Liver (tissue), 8 donors: ENCODE measurements at regions not wholly inside any gene's neighbourhood (a gene's known extent, or its start where the extent isn't known, plus 50 kb on each side); places are given as distances from the start of the nearest gene placed in this dataset.

ENCODE experiments used
- DNase-seq: peaks from one replicate; pipeline ENCODE4 v3.0.0-alpha.2; 2017; ENCODE audit warnings: low spot score
- H3K27ac ChIP-seq, 2 donors: one replicate each; pipeline ENCODE4 v1.7.0; 2013; ENCODE audit warnings: inconsistent platforms in 2 of 2, low read length in 2 of 2, control low read depth in 1 of 2, low read depth in 1 of 2, mild to moderate bottlenecking in 1 of 2
- H3K27me3 ChIP-seq, 4 donors: one replicate each; pipeline versions ENCODE4 v1.6.1 to v1.7.0; 2013; ENCODE audit warnings: low read length in 3 of 4, inconsistent platforms in 1 of 4, mild to moderate bottlenecking in 1 of 4, moderate library complexity in 1 of 4; ENCODE audit not compliant: control insufficient read depth in 4 of 4, insufficient read depth in 4 of 4
- H3K36me3 ChIP-seq, 4 donors: one replicate each; pipeline versions ENCODE4 v1.6.1 to v1.7.0; 2013; ENCODE audit warnings: low read length in 3 of 4, mild to moderate bottlenecking in 3 of 4, low read depth in 1 of 4, moderate library complexity in 1 of 4; ENCODE audit not compliant: control insufficient read depth in 4 of 4, insufficient read depth in 3 of 4
- H3K4me1 ChIP-seq, 4 donors: one replicate each; pipeline versions ENCODE4 v1.6.1 to v1.7.0; 2013; ENCODE audit warnings: low read length in 3 of 4, mild to moderate bottlenecking in 3 of 4, moderate library complexity in 1 of 4; ENCODE audit not compliant: control insufficient read depth in 4 of 4, insufficient read depth in 4 of 4
- H3K4me3 ChIP-seq, 3 donors: one replicate each; pipeline versions ENCODE4 v1.6.1 to v1.7.0; 2013; ENCODE audit warnings: low read length in 3 of 3, control low read depth in 1 of 3, low read depth in 1 of 3, mild to moderate bottlenecking in 1 of 3
- H3K9ac ChIP-seq, 2 donors: one replicate each; pipeline ENCODE4 v1.7.0; 2013; ENCODE audit warnings: low read length in 2 of 2, mild to moderate bottlenecking in 2 of 2, moderate library complexity in 2 of 2, control low read depth in 1 of 2, low read depth in 1 of 2
- H3K9me3 ChIP-seq, 4 donors: one replicate each; pipeline versions ENCODE4 v1.6.1 to v1.7.0; 2013; ENCODE audit warnings: low read length in 3 of 4; ENCODE audit not compliant: control insufficient read depth in 4 of 4
- EGR1 ChIP-seq, 2 donors: IDR thresholded peaks; 2 replicates each; pipeline ENCODE4 v1.6.1; 2016 to 2018; ENCODE audit warnings: antibody characterized with exemption in 2 of 2, low read depth in 2 of 2
- FOXA1 ChIP-seq: IDR thresholded peaks from 2 replicates; pipeline ENCODE4 v1.6.1; 2016; ENCODE audit warnings: antibody characterized with exemption
- FOXA2 ChIP-seq: IDR thresholded peaks from 2 replicates; pipeline ENCODE4 v1.6.1; 2016; ENCODE audit warnings: antibody characterized with exemption
- GABPA ChIP-seq, 2 donors: IDR thresholded peaks in 1 of 2; conservative IDR thresholded peaks in 1 of 2; 2 replicates each; pipeline ENCODE4 v1.6.1; 2016; ENCODE audit warnings: antibody characterized with exemption in 2 of 2, mild to moderate bottlenecking in 1 of 2, moderate library complexity in 1 of 2
- HNF4A ChIP-seq, 2 donors: conservative IDR thresholded peaks; 2 replicates each; pipeline ENCODE4 v1.6.1; 2016; ENCODE audit warnings: antibody characterized with exemption in 2 of 2, mild to moderate bottlenecking in 2 of 2
- HNF4G ChIP-seq: IDR thresholded peaks from 2 replicates; pipeline ENCODE4 v1.6.1; 2016; ENCODE audit warnings: antibody characterized with exemption
- JUND ChIP-seq, 2 donors: IDR thresholded peaks; 2 replicates each; pipeline ENCODE4 v1.6.1; 2016; ENCODE audit warnings: antibody characterized with exemption in 2 of 2
- NR2F2 ChIP-seq: IDR thresholded peaks from 2 replicates; pipeline ENCODE4 v1.6.1; 2016; ENCODE audit warnings: antibody characterized with exemption
- RAD21 ChIP-seq, 2 donors: IDR thresholded peaks; 2 replicates each; pipeline ENCODE4 v1.6.1; 2016; ENCODE audit warnings: antibody characterized with exemption in 2 of 2, mild to moderate bottlenecking in 2 of 2
- RXRA ChIP-seq, 2 donors: IDR thresholded peaks; 2 replicates each; pipeline ENCODE4 v1.6.1; 2017 to 2018; ENCODE audit warnings: antibody characterized with exemption in 2 of 2, mild to moderate bottlenecking in 1 of 2
- SP1 ChIP-seq: IDR thresholded peaks from 2 replicates; pipeline ENCODE4 v1.6.1; 2018; ENCODE audit warnings: antibody characterized with exemption, mild to moderate bottlenecking
- TAF1 ChIP-seq: conservative IDR thresholded peaks from 2 replicates; pipeline ENCODE4 v1.6.1; 2016; ENCODE audit warnings: antibody characterized with exemption, mild to moderate bottlenecking
- YY1 ChIP-seq: IDR thresholded peaks from 2 replicates; pipeline ENCODE4 v1.6.1; 2016; ENCODE audit warnings: antibody characterized with exemption, mild to moderate bottlenecking
- WGBS: extraction: QIAGEN DNeasy Blood & Tissue Kit; methylation state at CpG from one replicate; pipeline ENCODE4 v1.1.7; 2013; 5-methylcytosine and 5-hydroxymethylcytosine counted together
- TF ChIP-seq, protein P1 (sequence below): IDR thresholded peaks from 2 replicates; pipeline ENCODE4 v1.6.1; 2016; ENCODE audit warnings: antibody characterized with exemption
- TF ChIP-seq, protein P2 (sequence below): IDR thresholded peaks from 2 replicates; pipeline ENCODE4 v1.6.1; 2016; ENCODE audit warnings: antibody characterized with exemption
- TF ChIP-seq, protein P3 (sequence below): IDR thresholded peaks from 2 replicates; pipeline ENCODE4 v1.6.1; 2016; ENCODE audit warnings: antibody characterized with exemption
- TF ChIP-seq, protein P4 (sequence below): fragments of 150-350 bp; IDR thresholded peaks from 2 replicates; pipeline ENCODE4 v1.5.1; 2017; ENCODE audit warnings: improper control_type of control experiment, low read depth, low read length; ENCODE audit not compliant: missing input control
- TF ChIP-seq, protein P5 (sequence below): IDR thresholded peaks from 2 replicates; pipeline ENCODE4 v1.6.1; 2016; ENCODE audit warnings: antibody characterized with exemption, mild to moderate bottlenecking
- donor health status: healthy.
- donor health status: healthy.
- donor health status: healthy.
- donor health status: healthy.
- donor health status: healthy.

DNA sequence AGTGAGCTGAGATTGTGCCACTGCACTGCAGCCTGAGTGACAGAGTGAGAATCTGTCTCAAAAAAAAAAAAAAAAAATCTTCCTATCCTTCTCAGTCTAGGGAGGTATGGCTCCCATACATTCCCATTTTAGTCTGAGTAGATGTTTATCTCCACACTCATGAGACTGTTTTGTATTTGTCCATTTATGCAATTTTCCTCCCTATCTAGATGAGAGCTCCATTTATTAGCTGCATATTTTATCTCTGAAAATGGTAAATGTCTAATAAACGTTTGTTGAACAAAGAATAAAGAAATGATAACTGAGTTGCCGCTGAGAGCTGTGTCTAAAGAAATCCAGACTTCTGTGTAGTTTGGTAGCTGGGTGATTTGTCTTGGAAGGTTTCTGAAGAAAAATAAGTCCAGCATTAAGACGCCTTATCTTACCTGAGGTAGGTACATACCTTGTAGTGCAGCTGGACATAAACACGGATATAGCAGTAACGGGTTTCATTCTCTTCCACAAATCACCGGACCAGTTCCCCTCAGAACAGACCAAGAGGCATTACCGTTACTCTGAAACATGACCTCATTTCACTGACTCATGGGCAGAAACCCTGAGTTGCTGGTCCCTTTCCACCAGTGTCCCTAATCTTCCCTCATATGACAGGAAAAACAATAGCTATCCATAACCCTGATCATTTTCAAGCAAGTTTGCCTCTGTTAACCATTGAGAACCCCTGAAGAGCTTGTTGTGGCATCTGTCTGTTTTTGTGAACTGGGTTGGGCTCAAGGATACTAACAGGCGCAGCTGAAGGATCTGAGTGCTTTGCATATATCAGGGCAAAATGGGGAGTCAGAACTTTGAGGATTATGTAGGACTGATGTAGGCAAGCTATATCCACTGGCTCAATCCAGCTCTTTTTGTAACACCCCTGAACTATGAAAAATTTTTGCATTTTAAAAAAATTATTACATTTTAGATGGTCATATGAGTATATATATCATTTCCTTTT lies 177.4 kb upstream of the XYLT1 start:
- TF ChIP-seq EGR1 (IDR thresholded peaks at IDR 0.05; ENCODE audit: low read depth in 2 of 2) (no peak), FOXA1 (no peak), NR2F2 (no peak), YY1 (no peak), SP1 (no peak), RAD21 (IDR thresholded peaks at IDR 0.05) (no peak), HNF4G (no peak), HNF4A (conservative IDR thresholded peaks at IDR 0.05) (no peak), TAF1 (no peak), FOXA2 (no peak), RXRA (IDR thresholded peaks at IDR 0.05) (no peak), GABPA (IDR thresholded peaks at IDR 0.05 in 1 of 2, conservative IDR thresholded peaks at IDR 0.05 in 1 of 2) (no peak), JUND (IDR thresholded peaks at IDR 0.05) (no peak)
- TF ChIP-seq, protein P1, sequence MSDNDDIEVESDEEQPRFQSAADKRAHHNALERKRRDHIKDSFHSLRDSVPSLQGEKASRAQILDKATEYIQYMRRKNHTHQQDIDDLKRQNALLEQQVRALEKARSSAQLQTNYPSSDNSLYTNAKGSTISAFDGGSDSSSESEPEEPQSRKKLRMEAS = no peak
- TF ChIP-seq, protein P2, sequence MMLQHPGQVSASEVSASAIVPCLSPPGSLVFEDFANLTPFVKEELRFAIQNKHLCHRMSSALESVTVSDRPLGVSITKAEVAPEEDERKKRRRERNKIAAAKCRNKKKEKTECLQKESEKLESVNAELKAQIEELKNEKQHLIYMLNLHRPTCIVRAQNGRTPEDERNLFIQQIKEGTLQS = no peak
- TF ChIP-seq, protein P3, sequence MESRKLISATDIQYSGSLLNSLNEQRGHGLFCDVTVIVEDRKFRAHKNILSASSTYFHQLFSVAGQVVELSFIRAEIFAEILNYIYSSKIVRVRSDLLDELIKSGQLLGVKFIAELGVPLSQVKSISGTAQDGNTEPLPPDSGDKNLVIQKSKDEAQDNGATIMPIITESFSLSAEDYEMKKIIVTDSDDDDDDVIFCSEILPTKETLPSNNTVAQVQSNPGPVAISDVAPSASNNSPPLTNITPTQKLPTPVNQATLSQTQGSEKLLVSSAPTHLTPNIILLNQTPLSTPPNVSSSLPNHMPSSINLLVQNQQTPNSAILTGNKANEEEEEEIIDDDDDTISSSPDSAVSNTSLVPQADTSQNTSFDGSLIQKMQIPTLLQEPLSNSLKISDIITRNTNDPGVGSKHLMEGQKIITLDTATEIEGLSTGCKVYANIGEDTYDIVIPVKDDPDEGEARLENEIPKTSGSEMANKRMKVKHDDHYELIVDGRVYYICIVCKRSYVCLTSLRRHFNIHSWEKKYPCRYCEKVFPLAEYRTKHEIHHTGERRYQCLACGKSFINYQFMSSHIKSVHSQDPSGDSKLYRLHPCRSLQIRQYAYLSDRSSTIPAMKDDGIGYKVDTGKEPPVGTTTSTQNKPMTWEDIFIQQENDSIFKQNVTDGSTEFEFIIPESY = no peak
- TF ChIP-seq, protein P4, sequence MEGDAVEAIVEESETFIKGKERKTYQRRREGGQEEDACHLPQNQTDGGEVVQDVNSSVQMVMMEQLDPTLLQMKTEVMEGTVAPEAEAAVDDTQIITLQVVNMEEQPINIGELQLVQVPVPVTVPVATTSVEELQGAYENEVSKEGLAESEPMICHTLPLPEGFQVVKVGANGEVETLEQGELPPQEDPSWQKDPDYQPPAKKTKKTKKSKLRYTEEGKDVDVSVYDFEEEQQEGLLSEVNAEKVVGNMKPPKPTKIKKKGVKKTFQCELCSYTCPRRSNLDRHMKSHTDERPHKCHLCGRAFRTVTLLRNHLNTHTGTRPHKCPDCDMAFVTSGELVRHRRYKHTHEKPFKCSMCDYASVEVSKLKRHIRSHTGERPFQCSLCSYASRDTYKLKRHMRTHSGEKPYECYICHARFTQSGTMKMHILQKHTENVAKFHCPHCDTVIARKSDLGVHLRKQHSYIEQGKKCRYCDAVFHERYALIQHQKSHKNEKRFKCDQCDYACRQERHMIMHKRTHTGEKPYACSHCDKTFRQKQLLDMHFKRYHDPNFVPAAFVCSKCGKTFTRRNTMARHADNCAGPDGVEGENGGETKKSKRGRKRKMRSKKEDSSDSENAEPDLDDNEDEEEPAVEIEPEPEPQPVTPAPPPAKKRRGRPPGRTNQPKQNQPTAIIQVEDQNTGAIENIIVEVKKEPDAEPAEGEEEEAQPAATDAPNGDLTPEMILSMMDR = no peak
- TF ChIP-seq, protein P5, sequence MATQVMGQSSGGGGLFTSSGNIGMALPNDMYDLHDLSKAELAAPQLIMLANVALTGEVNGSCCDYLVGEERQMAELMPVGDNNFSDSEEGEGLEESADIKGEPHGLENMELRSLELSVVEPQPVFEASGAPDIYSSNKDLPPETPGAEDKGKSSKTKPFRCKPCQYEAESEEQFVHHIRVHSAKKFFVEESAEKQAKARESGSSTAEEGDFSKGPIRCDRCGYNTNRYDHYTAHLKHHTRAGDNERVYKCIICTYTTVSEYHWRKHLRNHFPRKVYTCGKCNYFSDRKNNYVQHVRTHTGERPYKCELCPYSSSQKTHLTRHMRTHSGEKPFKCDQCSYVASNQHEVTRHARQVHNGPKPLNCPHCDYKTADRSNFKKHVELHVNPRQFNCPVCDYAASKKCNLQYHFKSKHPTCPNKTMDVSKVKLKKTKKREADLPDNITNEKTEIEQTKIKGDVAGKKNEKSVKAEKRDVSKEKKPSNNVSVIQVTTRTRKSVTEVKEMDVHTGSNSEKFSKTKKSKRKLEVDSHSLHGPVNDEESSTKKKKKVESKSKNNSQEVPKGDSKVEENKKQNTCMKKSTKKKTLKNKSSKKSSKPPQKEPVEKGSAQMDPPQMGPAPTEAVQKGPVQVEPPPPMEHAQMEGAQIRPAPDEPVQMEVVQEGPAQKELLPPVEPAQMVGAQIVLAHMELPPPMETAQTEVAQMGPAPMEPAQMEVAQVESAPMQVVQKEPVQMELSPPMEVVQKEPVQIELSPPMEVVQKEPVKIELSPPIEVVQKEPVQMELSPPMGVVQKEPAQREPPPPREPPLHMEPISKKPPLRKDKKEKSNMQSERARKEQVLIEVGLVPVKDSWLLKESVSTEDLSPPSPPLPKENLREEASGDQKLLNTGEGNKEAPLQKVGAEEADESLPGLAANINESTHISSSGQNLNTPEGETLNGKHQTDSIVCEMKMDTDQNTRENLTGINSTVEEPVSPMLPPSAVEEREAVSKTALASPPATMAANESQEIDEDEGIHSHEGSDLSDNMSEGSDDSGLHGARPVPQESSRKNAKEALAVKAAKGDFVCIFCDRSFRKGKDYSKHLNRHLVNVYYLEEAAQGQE = no peak
- Histone ChIP-seq H3K9ac (no peak overlapping the region), H3K9me3 (peaks cover 0 to 3% (median 0%) of the 10 kb centered on the region in 4 donors), H3K36me3 (no peaks in the 10 kb centered on the region), H3K4me1 (no peaks in the 10 kb centered on the region), H3K27me3 (peaks cover 0 to 4% (median 0%) of the 10 kb centered on the region in 4 donors), H3K27ac (no peak overlapping the region), H3K4me3 (no peak overlapping the region)
- no peak for DNase-seq
- 82% methylated on average over 8 of the region's 8 CpGs for WGBS
